Brain microvascular endothelial cell (primary cell): ENCODE measurements at regions not wholly inside any gene's neighbourhood (a gene's known extent, or its start where the extent isn't known, plus 50 kb on each side); places are given as distances from the start of the nearest gene placed in this dataset.
A peak's percentile ranks its signal among the peaks of the same experiment; 100 is the strongest.

Source experiments
- DNase-seq: peaks from one replicate; pipeline ENCODE4 v3.0.0-alpha.2; 2020
- H3K27ac ChIP-seq: fragments of 250-450 bp; sonication (Bioruptor Pico); 2 replicates; pipeline ENCODE4 v1.5.1; 2020; ENCODE audit warnings: mild to moderate bottlenecking, moderate library complexity
- H3K27me3 ChIP-seq: fragments of 250-450 bp; sonication (Bioruptor Pico); replicated peaks from 2 replicates; pipeline ENCODE4 v1.5.1; 2020; ENCODE audit warnings: mild to moderate bottlenecking
- H3K36me3 ChIP-seq: fragments of 250-450 bp; sonication (Bioruptor Pico); replicated peaks from 2 replicates; pipeline ENCODE4 v1.5.1; 2020; ENCODE audit warnings: mild to moderate bottlenecking
- H3K4me3 ChIP-seq: 2 replicates; pipeline ENCODE4 v1.5.1; 2011; ENCODE audit warnings: low read depth, mild to moderate bottlenecking, control low read depth, low read length, moderate library complexity
- in situ Hi-C: cut with HindIII; loops from 2 replicates; pipeline ENCODE4 v1.10.0; 2017; ENCODE audit warnings: low sequenced_read_pairs, low pct_ligation_motif_present
- TF ChIP-seq, protein P1 (sequence below): IDR thresholded peaks from 2 replicates; pipeline ENCODE4 v1.5.1; 2011; ENCODE audit warnings: low read depth, mild to moderate bottlenecking, moderate library complexity, low read length, control low read depth, inconsistent platforms; ENCODE audit errors: missing control alignments

DNA sequence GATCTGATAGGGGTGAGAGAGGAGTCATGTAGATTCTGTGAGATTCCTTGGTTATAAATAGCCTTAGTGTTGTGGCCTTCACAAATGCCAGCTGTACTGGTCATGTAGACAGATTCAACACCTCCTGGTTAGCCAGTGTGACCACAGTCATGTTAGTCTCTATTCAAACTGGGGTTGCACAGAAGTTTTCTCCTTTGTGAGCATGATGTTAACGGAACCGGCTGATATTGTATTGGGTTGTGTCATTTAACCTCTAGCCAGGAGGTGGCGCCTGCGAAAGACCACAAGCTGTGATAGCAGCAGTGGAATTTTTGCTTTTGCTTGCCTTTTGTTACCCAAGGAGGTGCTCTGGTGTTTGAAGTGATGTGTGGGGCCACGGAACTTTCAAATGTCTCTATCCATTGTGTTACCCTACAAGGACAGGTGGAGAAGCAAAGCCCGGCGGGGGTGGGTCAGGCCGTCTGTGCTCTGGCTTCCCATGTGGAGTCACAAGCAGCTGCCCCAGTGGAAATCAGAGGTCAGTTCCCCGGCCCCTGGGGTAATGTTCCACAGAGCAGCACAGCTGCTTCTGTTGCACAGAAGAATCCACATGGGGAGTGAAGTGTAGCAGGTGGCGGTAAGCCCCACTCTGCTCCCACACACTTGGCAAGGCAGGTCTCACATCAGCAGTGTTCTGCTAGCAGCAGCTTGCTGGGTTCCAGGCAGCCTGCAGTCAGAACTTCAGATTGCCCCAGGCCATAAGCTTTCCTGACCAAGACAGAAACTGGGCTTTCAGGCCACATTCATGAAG is 112.6 kb downstream of the ADAMTS1 start:
- H3K27ac ChIP-seq: no peak overlapping the region
- no peaks in the 10 kb centered on the region for H3K27me3 ChIP-seq
- no peaks in the 10 kb centered on the region for H3K36me3 ChIP-seq
- H3K4me3 ChIP-seq: no peak overlapping the region
- DNase-seq: peak; percentile 69
- in situ Hi-C loops: no loop called here
- TF ChIP-seq, protein P1, sequence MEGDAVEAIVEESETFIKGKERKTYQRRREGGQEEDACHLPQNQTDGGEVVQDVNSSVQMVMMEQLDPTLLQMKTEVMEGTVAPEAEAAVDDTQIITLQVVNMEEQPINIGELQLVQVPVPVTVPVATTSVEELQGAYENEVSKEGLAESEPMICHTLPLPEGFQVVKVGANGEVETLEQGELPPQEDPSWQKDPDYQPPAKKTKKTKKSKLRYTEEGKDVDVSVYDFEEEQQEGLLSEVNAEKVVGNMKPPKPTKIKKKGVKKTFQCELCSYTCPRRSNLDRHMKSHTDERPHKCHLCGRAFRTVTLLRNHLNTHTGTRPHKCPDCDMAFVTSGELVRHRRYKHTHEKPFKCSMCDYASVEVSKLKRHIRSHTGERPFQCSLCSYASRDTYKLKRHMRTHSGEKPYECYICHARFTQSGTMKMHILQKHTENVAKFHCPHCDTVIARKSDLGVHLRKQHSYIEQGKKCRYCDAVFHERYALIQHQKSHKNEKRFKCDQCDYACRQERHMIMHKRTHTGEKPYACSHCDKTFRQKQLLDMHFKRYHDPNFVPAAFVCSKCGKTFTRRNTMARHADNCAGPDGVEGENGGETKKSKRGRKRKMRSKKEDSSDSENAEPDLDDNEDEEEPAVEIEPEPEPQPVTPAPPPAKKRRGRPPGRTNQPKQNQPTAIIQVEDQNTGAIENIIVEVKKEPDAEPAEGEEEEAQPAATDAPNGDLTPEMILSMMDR: peak; percentile 80

DNA sequence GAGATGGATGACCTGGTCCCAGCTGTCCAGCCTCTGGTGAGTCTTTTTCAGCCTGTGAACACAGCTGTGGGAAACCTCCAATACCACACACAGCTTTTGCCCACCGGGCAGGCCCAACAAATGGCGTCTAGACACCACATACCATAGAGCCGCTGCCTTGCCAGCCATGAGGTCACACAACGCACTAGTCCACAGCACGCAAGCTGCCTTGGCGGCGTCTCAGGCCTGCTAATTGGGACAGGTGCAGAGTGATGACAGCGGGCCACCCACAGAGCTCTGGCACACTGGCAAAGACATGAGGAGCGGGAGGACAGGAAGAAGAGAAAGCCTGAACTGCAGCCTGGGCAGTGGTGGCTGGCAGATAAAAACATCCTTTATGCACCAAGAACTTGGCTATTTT is 125.5 kb downstream of the ADAMTS1 start:
- in situ Hi-C loops: no loop called here
- H3K27me3 ChIP-seq: no peaks in the 10 kb centered on the region
- DNase-seq: no peak
- H3K27ac ChIP-seq: no peak overlapping the region
- no peak overlapping the region for H3K4me3 ChIP-seq
- TF ChIP-seq, protein P1: no peak
- H3K36me3 ChIP-seq: no peaks in the 10 kb centered on the region

DNA sequence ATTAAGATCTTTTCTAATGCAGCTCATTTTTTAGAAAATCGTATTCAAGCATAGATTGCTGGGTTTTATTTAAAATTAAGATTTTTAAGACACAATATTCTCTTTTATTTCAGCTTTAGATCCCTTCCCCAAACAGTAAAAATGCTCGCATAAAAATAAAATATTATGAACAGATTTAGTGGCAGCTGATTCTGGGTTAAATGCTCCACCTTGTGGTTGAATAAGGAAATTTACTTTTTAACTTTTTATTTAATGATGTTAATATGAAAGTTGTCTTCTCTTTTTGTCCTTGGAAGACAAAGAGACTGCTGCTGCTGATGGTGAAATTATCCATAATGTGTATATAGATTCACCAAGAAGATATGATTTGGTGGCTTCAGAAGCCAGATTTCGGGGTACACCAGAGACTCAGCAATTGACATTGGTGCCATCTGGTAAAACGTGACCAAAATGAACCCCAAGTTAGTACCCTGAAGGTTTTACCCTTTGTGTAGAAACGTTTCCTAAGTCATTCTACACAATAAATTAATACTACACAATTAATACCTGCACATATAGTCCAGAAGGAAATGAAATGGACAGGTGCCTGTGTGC is 128.0 kb downstream of the ADAMTS1 start:
- in situ Hi-C loops: no loop called here
- H3K27ac ChIP-seq: no peak overlapping the region
- DNase-seq: no peak

DNA sequence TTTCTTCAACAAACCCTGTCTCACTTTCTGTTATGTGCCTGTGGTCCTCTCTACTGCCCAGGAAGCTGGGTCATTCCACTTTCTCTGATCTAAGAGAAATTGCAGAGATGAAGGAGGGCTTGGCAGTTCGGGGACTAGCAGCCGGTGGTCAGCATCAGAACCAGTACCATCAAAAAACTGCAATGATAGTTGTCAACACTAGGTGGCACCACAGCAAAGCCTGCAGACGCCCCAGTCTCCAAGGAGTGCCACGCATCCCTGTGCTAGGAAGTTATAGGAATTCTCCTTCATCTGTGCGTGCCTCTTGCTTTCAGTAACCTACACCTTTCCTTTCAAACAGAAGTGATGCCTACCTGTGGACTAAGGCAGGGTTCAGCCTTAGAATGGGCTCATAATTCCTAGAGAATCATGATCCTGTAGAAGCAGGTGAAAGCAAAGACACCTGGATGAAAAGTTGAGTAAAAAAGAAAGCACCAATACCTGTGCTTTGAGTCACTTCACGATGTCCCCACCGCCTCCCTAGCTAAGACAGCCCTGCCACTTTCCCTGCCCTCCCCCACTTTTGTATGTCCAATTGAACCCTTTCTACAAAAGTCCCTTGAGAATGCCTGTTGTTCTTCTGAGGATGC is 129.2 kb downstream of the ADAMTS1 start:
- Histone ChIP-seq H3K36me3 (no peaks in the 10 kb centered on the region), H3K4me3 (no peak overlapping the region), H3K27me3 (no peaks in the 10 kb centered on the region), H3K27ac (no peak overlapping the region)
- TF ChIP-seq, protein P1: peak; percentile 92
- in situ Hi-C loops: no loop called here
- peak; percentile 51 for DNase-seq

More for the DNA sequence above, 128.0 kb downstream of the ADAMTS1 start:
- Histone ChIP-seq H3K4me3 (no peak overlapping the region), H3K27me3 (no peaks in the 10 kb centered on the region), H3K36me3 (no peaks in the 10 kb centered on the region)
- TF ChIP-seq, protein P1: peak; percentile 30

DNA sequence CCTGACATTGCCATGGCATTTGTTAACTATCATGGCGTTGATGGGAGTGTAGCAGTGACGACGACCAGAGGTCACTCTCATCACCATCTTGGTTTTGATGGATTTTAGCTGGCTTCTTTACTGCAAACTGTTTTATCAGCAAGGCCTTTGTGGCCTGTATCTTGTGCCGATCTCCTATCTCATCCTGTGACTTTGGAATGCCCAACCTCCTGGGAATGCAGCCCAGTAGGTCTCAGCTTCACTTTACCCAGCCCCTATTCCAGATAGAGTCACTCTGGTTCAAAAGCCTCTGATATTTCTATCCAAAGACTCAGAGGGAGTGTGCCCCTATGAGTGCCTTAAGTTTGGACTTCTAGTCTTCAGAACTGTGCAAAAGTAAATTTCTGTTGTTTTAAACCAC is 130.1 kb downstream of the ADAMTS1 start:
- TF ChIP-seq, protein P1: no peak
- H3K27ac ChIP-seq: no peak overlapping the region
- no peaks in the 10 kb centered on the region for H3K27me3 ChIP-seq
- in situ Hi-C loops: no loop called here
- H3K36me3 ChIP-seq: no peaks in the 10 kb centered on the region
- no peak for DNase-seq
- no peak overlapping the region for H3K4me3 ChIP-seq
